HCT116 (cell line): ENCODE measurements at regions not wholly inside any gene's neighbourhood (a gene's known extent, or its start where the extent isn't known, plus 50 kb on each side); places are given as distances from the start of the nearest gene placed in this dataset.

Experiments
- ATAC-seq: fragments of 200-7000 bp; cut with Tn5 transposase; 2 replicates; pipeline ENCODE4 v1.9.1; 2020; ENCODE audit warnings: mild to moderate bottlenecking, moderate library complexity
- BruUV-seq: library from RNA; stranded (reverse); fragments of 400-500 nt; replicated peaks from 2 replicates; lab custom pipeline; 2021; lab: Mats Ljungman, UMichigan
- CTCF ChIA-PET: fragments of 300-600 bp; sonication (Branson Sonifier 250); formaldehyde crosslinking; loops from one replicate; lab custom pipeline; 2021; ENCODE audit warnings: antibody characterized with exemption; lab: Charles Lee
- POLR2A ChIA-PET: fragments of 300-600, 350-600 bp; sonication (Branson Sonifier 250); formaldehyde crosslinking; loops from one replicate; lab custom pipeline; 2021; ENCODE audit warnings: antibody characterized with exemption; lab: Charles Lee
- RAD21 ChIA-PET, 2 experiments: fragments of 300-600 bp; sonication (Branson Sonifier 250); formaldehyde crosslinking; loops; one replicate each; lab custom pipeline; 2023; ENCODE audit warnings: low total read pairs in 2 of 2; ENCODE audit not compliant: uncharacterized antibody in 2 of 2, unreplicated experiment in 2 of 2, low non-redundant PET in 1 of 2; lab: Charles Lee
- DNase-seq: peaks from one replicate; pipeline ENCODE4 v3.0.0-alpha.2; 2010; ENCODE audit warnings: low read depth, low spot score
- H2AFZ ChIP-seq: fragments of 200-600 bp; shearing (Covaris generic), sonication (generic); 2 replicates; pipeline ENCODE4 v1.6.1; 2017; ENCODE audit warnings: low read depth, mixed run types, mixed read lengths, antibody characterized with exemption, low read length; ENCODE audit not compliant: poor library complexity, severe bottlenecking
- H3K27ac ChIP-seq: 2 replicates; pipeline ENCODE4 v1.5.1; 2012; ENCODE audit warnings: low read depth, low read length
- H3K27me3 ChIP-seq: fragments of 200-600 bp; sonication (generic); 2 replicates; pipeline ENCODE4 v1.6.1; 2016; ENCODE audit warnings: mixed run types, low read length, mixed read lengths; ENCODE audit not compliant: insufficient read depth
- H3K36me3 ChIP-seq, 2 experiments: fragments of 200-500 bp in 1 of 2; fragments of 200-600 bp in 1 of 2; sonication (Bioruptor generic) in 1 of 2; sonication (generic) in 1 of 2; 2 replicates each; pipeline versions ENCODE4 v1.5.1 to v1.6.1; 2014 to 2016; ENCODE audit warnings: low read length in 2 of 2, inconsistent platforms in 1 of 2, mixed read lengths in 1 of 2, mixed run types in 1 of 2; ENCODE audit not compliant: insufficient read depth in 2 of 2, control insufficient read depth in 1 of 2
- H3K4me1 ChIP-seq, 2 experiments: fragments of 200-600 bp in 1 of 2; sonication (generic) in 1 of 2; 2 replicates each; pipeline versions ENCODE4 v1.5.1 to v1.6.1; 2012 to 2017; ENCODE audit warnings: low read length in 2 of 2, inconsistent platforms in 1 of 2, mild to moderate bottlenecking in 1 of 2, mixed read lengths in 1 of 2, mixed run types in 1 of 2, moderate library complexity in 1 of 2; ENCODE audit not compliant: insufficient read depth in 2 of 2, control insufficient read depth in 1 of 2
- H3K4me2 ChIP-seq: fragments of 200-600 bp; sonication (generic); 2 replicates; pipeline ENCODE4 v1.6.1; 2017; ENCODE audit warnings: mixed run types, low read length, mixed read lengths
- H3K4me3 ChIP-seq, 2 experiments: fragments of 200-600 bp in 1 of 2; sonication (generic) in 1 of 2; replicated peaks in 1 of 2; 2 replicates each; pipeline ENCODE4 v1.5.1; 2011 to 2016; ENCODE audit warnings: low read length in 2 of 2, control low read depth in 1 of 2, low read depth in 1 of 2, mild to moderate bottlenecking in 1 of 2, mixed read lengths in 1 of 2, mixed run types in 1 of 2
- H3K79me2 ChIP-seq: fragments of 200-600 bp; sonication (generic); 2 replicates; pipeline ENCODE4 v1.6.1; 2017; ENCODE audit warnings: mild to moderate bottlenecking, mixed run types, low read length, moderate library complexity, mixed read lengths; ENCODE audit not compliant: insufficient read depth
- H3K9ac ChIP-seq: fragments of 200-600 bp; sonication (generic); 2 replicates; pipeline ENCODE4 v1.6.1; 2016; ENCODE audit warnings: low read length, mixed read lengths
- H3K9me2 ChIP-seq: fragments of 200-600 bp; sonication (generic), shearing (Covaris generic); 2 replicates; pipeline ENCODE4 v1.6.1; 2017; ENCODE audit warnings: mixed run types, mild to moderate bottlenecking, moderate library complexity; ENCODE audit not compliant: insufficient read depth
- H3K9me3 ChIP-seq, 2 experiments: fragments of 200-500 bp in 1 of 2; fragments of 200-600 bp in 1 of 2; sonication (Bioruptor generic) in 1 of 2; sonication (generic) in 1 of 2; 2 replicates each; pipeline ENCODE4 v1.6.1; 2014 to 2017; ENCODE audit warnings: low read length in 2 of 2, mixed read lengths in 2 of 2, inconsistent platforms in 1 of 2, low read depth in 1 of 2, mild to moderate bottlenecking in 1 of 2, mixed run types in 1 of 2, moderate library complexity in 1 of 2; ENCODE audit not compliant: control insufficient read depth in 1 of 2, insufficient read depth in 1 of 2
- H4K20me1 ChIP-seq: fragments of 200-600 bp; sonication (generic), shearing (Covaris generic); 2 replicates; pipeline ENCODE4 v1.6.1; 2017; ENCODE audit warnings: mixed run types, mild to moderate bottlenecking, moderate library complexity; ENCODE audit not compliant: insufficient read depth
- EGR1 ChIP-seq: IDR thresholded peaks from 2 replicates; pipeline ENCODE4 v1.6.1; 2012; ENCODE audit warnings: low read depth
- ELF1 ChIP-seq: IDR thresholded peaks from 2 replicates; pipeline ENCODE4 v1.6.1; 2012; ENCODE audit warnings: low read depth, borderline replicate concordance
- POLR2A ChIP-seq: IDR thresholded peaks from 2 replicates; pipeline ENCODE4 v1.7.0; 2011; ENCODE audit warnings: borderline replicate concordance; ENCODE audit not compliant: insufficient read depth, insufficient read length; ENCODE audit errors: extremely low read depth
- POLR2AphosphoS5 ChIP-seq: IDR thresholded peaks from 2 replicates; pipeline ENCODE4 v1.6.1; 2011; ENCODE audit warnings: mild to moderate bottlenecking, low read depth, low read length, moderate library complexity
- RAD21 ChIP-seq: IDR thresholded peaks from 2 replicates; pipeline ENCODE4 v1.6.1; 2012; ENCODE audit warnings: low read depth, mild to moderate bottlenecking
- SP1 ChIP-seq: IDR thresholded peaks from 2 replicates; pipeline ENCODE4 v1.6.1; 2012; ENCODE audit warnings: low read depth
- SRF ChIP-seq: IDR thresholded peaks from 2 replicates; pipeline ENCODE4 v1.6.1; 2012; ENCODE audit warnings: low read depth
- TCF7L2 ChIP-seq: IDR thresholded peaks from 2 replicates; pipeline ENCODE4 v1.7.0; 2011; ENCODE audit warnings: borderline replicate concordance, inconsistent platforms; ENCODE audit not compliant: insufficient read depth, insufficient read length; ENCODE audit errors: extremely low read depth
- ZFX ChIP-seq: fragments of 450-650 bp; IDR thresholded peaks from 2 replicates; pipeline ENCODE4 v1.6.1; 2017
- intact Hi-C: fragments of 100-400 bp; cut with micrococcal nuclease; formaldehyde crosslinking; loops from 2 replicates; pipeline ENCODE4 v1.10.0; 2022
- TF ChIP-seq, protein P1 (sequence below), 3 experiments: fragments of 200-600 bp in 1 of 3; sonication (generic) in 1 of 3; IDR thresholded peaks in 2 of 3; conservative IDR thresholded peaks in 1 of 3; 2 replicates each; pipeline ENCODE4 v1.5.1; 2012 to 2017; ENCODE audit warnings: low read depth in 2 of 3, low read length in 2 of 3, antibody characterized with exemption in 1 of 3, borderline replicate concordance in 1 of 3, control low read depth in 1 of 3, mild to moderate bottlenecking in 1 of 3, mixed read lengths in 1 of 3, mixed run types in 1 of 3, moderate library complexity in 1 of 3; ENCODE audit not compliant: insufficient read depth in 1 of 3
- TF ChIP-seq, protein P2 (sequence below): IDR thresholded peaks from 2 replicates; pipeline ENCODE4 v1.6.1; 2012; ENCODE audit warnings: low read depth
- TF ChIP-seq, protein P3 (sequence below): IDR thresholded peaks from 2 replicates; pipeline ENCODE4 v1.6.1; 2012
- TF ChIP-seq, protein P4 (sequence below): IDR thresholded peaks from 2 replicates; pipeline ENCODE4 v1.6.1; 2011; ENCODE audit warnings: mild to moderate bottlenecking, low read length, moderate library complexity; ENCODE audit not compliant: insufficient replicate concordance; ENCODE audit errors: extremely low read depth

DNA sequence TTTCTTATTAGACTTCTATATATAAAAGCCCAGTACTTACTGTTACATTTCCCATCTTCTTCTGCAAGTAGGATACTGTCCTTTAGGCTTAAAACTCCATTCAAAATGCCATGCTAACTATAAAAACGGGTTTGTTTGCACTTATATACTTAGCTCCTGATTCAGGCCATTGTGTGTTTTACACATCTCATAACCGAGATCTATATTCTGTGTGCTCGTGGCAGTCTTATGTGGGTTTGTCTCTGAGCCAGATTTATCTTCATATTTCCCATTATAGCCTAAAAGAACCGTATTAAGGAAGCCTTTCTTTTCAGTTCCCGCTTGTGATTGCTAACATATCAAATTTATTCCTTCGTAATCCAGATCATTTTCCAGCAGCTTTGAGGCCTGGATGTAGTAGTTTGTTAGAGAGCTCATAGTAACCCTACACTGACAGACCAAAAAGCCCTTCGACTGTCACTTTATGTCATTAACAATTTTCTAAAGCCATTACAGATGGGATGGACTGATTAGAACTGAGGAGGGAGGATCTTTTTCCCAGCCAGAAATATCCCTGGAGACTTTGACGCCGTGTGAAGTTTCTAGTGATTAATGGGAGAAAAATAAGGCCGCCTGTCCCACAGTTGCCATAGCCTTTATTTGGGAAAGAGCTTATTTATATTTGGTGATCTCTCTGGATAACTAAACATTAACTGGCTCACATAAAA, 508.5 kb downstream of the FOXG1 start:
- no peak for TF ChIP-seq TCF7L2
- TF ChIP-seq POLR2A, result no peak
- no peak for TF ChIP-seq ZFX
- no peak for TF ChIP-seq ELF1
- no peak for TF ChIP-seq RAD21
- no peak for TF ChIP-seq EGR1
- TF ChIP-seq, protein P1, sequence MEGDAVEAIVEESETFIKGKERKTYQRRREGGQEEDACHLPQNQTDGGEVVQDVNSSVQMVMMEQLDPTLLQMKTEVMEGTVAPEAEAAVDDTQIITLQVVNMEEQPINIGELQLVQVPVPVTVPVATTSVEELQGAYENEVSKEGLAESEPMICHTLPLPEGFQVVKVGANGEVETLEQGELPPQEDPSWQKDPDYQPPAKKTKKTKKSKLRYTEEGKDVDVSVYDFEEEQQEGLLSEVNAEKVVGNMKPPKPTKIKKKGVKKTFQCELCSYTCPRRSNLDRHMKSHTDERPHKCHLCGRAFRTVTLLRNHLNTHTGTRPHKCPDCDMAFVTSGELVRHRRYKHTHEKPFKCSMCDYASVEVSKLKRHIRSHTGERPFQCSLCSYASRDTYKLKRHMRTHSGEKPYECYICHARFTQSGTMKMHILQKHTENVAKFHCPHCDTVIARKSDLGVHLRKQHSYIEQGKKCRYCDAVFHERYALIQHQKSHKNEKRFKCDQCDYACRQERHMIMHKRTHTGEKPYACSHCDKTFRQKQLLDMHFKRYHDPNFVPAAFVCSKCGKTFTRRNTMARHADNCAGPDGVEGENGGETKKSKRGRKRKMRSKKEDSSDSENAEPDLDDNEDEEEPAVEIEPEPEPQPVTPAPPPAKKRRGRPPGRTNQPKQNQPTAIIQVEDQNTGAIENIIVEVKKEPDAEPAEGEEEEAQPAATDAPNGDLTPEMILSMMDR (IDR thresholded peaks at IDR 0.05 in 2 of 3, conservative IDR thresholded peaks at IDR 0.05 in 1 of 3; ENCODE audit: borderline replicate concordance in 1 of 3, insufficient read depth in 1 of 3, low read depth in 2 of 3, low read length in 2 of 3), result no peak
- TF ChIP-seq, protein P2, sequence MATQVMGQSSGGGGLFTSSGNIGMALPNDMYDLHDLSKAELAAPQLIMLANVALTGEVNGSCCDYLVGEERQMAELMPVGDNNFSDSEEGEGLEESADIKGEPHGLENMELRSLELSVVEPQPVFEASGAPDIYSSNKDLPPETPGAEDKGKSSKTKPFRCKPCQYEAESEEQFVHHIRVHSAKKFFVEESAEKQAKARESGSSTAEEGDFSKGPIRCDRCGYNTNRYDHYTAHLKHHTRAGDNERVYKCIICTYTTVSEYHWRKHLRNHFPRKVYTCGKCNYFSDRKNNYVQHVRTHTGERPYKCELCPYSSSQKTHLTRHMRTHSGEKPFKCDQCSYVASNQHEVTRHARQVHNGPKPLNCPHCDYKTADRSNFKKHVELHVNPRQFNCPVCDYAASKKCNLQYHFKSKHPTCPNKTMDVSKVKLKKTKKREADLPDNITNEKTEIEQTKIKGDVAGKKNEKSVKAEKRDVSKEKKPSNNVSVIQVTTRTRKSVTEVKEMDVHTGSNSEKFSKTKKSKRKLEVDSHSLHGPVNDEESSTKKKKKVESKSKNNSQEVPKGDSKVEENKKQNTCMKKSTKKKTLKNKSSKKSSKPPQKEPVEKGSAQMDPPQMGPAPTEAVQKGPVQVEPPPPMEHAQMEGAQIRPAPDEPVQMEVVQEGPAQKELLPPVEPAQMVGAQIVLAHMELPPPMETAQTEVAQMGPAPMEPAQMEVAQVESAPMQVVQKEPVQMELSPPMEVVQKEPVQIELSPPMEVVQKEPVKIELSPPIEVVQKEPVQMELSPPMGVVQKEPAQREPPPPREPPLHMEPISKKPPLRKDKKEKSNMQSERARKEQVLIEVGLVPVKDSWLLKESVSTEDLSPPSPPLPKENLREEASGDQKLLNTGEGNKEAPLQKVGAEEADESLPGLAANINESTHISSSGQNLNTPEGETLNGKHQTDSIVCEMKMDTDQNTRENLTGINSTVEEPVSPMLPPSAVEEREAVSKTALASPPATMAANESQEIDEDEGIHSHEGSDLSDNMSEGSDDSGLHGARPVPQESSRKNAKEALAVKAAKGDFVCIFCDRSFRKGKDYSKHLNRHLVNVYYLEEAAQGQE, result no peak
- TF ChIP-seq, protein P3, sequence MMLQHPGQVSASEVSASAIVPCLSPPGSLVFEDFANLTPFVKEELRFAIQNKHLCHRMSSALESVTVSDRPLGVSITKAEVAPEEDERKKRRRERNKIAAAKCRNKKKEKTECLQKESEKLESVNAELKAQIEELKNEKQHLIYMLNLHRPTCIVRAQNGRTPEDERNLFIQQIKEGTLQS, result no peak
- no peak for TF ChIP-seq POLR2AphosphoS5
- no peak for TF ChIP-seq SRF
- TF ChIP-seq, protein P4, sequence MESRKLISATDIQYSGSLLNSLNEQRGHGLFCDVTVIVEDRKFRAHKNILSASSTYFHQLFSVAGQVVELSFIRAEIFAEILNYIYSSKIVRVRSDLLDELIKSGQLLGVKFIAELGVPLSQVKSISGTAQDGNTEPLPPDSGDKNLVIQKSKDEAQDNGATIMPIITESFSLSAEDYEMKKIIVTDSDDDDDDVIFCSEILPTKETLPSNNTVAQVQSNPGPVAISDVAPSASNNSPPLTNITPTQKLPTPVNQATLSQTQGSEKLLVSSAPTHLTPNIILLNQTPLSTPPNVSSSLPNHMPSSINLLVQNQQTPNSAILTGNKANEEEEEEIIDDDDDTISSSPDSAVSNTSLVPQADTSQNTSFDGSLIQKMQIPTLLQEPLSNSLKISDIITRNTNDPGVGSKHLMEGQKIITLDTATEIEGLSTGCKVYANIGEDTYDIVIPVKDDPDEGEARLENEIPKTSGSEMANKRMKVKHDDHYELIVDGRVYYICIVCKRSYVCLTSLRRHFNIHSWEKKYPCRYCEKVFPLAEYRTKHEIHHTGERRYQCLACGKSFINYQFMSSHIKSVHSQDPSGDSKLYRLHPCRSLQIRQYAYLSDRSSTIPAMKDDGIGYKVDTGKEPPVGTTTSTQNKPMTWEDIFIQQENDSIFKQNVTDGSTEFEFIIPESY, result no peak
- no peak for TF ChIP-seq SP1
- TF ChIP-seq, all 23 proteins: peak for 0
- BruUV-seq, result no TSS peak
- H3K9me2 ChIP-seq, result no peaks in the 10 kb centered on the region
- H3K27ac ChIP-seq, result no peak overlapping the region
- intact Hi-C loops, result no loop called here
- no peaks in the 10 kb centered on the region for H3K36me3 ChIP-seq
- no peak overlapping the region for H3K4me3 ChIP-seq
- no peaks in the 10 kb centered on the region for H4K20me1 ChIP-seq
- DNase-seq, result no peak
- no peak overlapping the region for H3K4me2 ChIP-seq
- H3K9me3 ChIP-seq, result peaks cover 21 to 22% of the 10 kb centered on the region in 2 experiments; a peak in 2 of 4 replicates
- no peaks in the 10 kb centered on the region for H3K79me2 ChIP-seq
- no peak for ATAC-seq
- H3K9ac ChIP-seq, result no peak overlapping the region
- CTCF ChIA-PET, result no interaction called here
- H2AFZ ChIP-seq, result no peak overlapping the region
- POLR2A ChIA-PET, result no interaction called here
- RAD21 ChIA-PET, result no interaction called here
- H3K27me3 ChIP-seq, result no peaks in the 10 kb centered on the region
- no peaks in the 10 kb centered on the region for H3K4me1 ChIP-seq
